NCI-H1930 (cell line): ENCODE measurements at regions not wholly inside any gene's neighbourhood (a gene's known extent, or its start where the extent isn't known, plus 50 kb on each side); places are given as distances from the start of the nearest gene placed in this dataset.

Experiments used
- DNase-seq, 2 experiments: peaks; one replicate each; lab custom pipeline; 2025; lab: John Stamatoyannopoulos, UW

- no peak for DNase-seq
These were observed 525.1 kb upstream of the IGFBP3 start for GRCh38 chr7:46446151-46446550.

- DNase-seq = no peak
These were observed 523.2 kb upstream of the IGFBP3 start for GRCh38 chr7:46444256-46444655.

- DNase-seq = no peak
These were observed 519.1 kb upstream of the IGFBP3 start for GRCh38 chr7:46440186-46440585.

GRCh38 chr7:46432708-46433107 lies 511.6 kb upstream of the IGFBP3 start:
- no peak for DNase-seq

- no peak for DNase-seq
These were observed 507.2 kb upstream of the IGFBP3 start for GRCh38 chr7:46428295-46428694.

GRCh38 chr7:46424934-46425333 lies 503.9 kb upstream of the IGFBP3 start:
- no peak for DNase-seq

GRCh38 chr7:46421441-46422230 lies 500.6 kb upstream of the IGFBP3 start:
- DNase-seq = no peak

GRCh38 chr7:46414946-46415345 lies 493.9 kb upstream of the IGFBP3 start:
- DNase-seq = no peak

GRCh38 chr7:46411236-46411635 lies 490.2 kb upstream of the IGFBP3 start:
- no peak for DNase-seq

GRCh38 chr7:46407125-46407524 lies 486.1 kb upstream of the IGFBP3 start:
- no peak for DNase-seq

GRCh38 chr7:46397591-46397990 lies 476.5 kb upstream of the IGFBP3 start:
- no peak for DNase-seq

GRCh38 chr7:46396481-46396880 lies 475.4 kb upstream of the IGFBP3 start:
- no peak for DNase-seq

- DNase-seq = peak in 1 of 2 experiments; percentile 33
These were observed 472.1 kb upstream of the IGFBP3 start for GRCh38 chr7:46393142-46393541.

GRCh38 chr7:46391231-46392201 lies 470.4 kb upstream of the IGFBP3 start:
- DNase-seq = no peak

GRCh38 chr7:46390042-46390441 lies 469.0 kb upstream of the IGFBP3 start:
- no peak for DNase-seq

GRCh38 chr7:46389146-46389545 lies 468.1 kb upstream of the IGFBP3 start:
- DNase-seq = no peak

- no peak for DNase-seq
These were observed 466.6 kb upstream of the IGFBP3 start for GRCh38 chr7:46387646-46388045.

GRCh38 chr7:46386428-46387399 lies 465.6 kb upstream of the IGFBP3 start:
- no peak for DNase-seq

- DNase-seq = no peak
These were observed 464.7 kb upstream of the IGFBP3 start for GRCh38 chr7:46385662-46386309.

GRCh38 chr7:46383605-46384004 lies 462.5 kb upstream of the IGFBP3 start:
- DNase-seq = no peak

GRCh38 chr7:46369933-46370654 lies 449.0 kb upstream of the IGFBP3 start:
- no peak for DNase-seq
